ENCODE measurements at regions not wholly inside any gene's neighbourhood (a gene's known extent, or its start where the extent isn't known, plus 50 kb on each side); places are given as distances from the start of the nearest gene placed in this dataset.

DNA sequence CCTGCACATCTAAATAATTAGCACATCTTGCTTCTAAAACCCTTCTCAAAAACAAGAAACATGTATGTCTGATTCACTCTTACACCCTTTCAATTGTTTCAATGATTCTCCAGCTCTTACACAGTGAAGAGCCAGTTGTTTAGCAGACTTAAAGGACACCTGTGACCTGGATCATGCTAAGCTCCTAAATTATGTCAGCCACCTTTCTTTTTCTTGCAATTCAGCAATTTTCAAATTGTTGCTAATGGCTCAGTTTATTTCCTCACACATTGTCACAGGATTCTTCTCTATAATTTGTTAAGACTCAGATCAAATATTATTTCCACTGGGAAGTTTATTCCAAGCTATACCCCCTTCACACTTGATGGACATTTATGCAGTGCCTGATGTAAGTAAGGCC lies 413.2 kb downstream of the PLA2G4A start:
- DNase-seq: no peak

DNA sequence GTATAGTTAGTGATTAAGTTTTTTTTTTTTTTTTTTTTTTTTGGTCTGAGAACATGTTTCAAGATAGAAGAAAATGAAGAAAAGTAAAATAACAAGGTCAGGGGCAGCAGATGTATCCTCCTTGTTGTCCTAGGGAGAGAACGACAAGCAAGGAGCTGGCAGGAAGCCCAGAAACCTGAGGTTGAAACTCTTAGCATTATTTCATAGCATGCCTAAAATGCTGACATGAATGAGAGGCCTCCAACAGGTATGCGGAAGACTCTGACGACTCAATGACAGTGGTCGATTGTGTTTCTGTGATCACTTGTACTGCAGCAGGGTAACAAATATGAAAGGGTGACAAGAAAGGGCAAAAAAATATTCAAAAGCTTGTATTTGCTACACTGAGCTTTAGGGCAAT lies 415.9 kb downstream of the PLA2G4A start:
- DNase-seq: peak; percentile 65

DNA sequence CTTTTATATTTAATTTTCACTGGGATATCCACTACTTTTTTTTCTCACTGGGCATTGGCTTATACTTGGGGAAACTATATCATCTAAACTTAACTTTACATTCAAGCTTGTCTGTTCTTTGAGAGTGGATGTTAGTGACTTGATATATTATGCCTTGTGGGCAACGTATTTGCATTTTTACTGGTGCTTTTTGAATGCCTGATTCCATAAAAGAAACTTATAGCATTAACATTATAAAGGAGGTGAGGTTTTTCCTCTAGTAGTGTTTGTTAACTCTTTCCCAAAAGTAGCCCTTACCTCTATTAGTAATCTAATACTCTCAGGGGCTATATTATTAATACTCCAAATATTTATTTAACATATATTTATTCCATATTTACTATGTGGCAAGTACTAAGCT lies 416.5 kb downstream of the PLA2G4A start:
- DNase-seq: no peak

DNA sequence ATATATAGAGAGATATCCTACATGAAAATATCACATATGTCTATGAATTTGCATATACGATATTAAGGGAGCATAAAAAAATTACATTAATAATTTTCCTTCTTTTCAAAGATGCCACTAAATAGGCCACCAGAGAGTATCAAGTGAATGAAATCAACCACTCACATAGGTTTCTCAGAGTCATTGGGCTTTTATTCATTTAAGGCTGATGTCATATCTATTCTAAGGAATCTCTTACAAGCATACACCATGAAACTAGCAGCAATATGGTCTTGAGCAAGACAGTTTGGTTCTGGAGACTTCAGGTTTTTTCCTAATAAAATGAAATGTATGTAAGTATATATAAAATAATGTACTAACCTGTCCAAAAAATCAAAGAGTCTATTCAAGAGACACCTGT lies 420.4 kb downstream of the PLA2G4A start:
- no peak for DNase-seq

- DNase-seq: no peak
These were observed 424.2 kb downstream of the PLA2G4A start for GRCh38 chr1:187252923-187253322.

GRCh38 chr1:187257476-187257875 lies 428.7 kb downstream of the PLA2G4A start:
- DNase-seq: no peak

GRCh38 chr1:187261637-187262036 lies 432.9 kb downstream of the PLA2G4A start:
- DNase-seq: no peak

GRCh38 chr1:187262731-187263130 lies 434.0 kb downstream of the PLA2G4A start:
- no peak for DNase-seq

- DNase-seq: peak; percentile 74
These were observed 436.4 kb downstream of the PLA2G4A start for GRCh38 chr1:187264995-187265602.

- DNase-seq: no peak
These were observed 437.3 kb downstream of the PLA2G4A start for GRCh38 chr1:187266051-187266450.

- no peak for DNase-seq
These were observed 439.1 kb downstream of the PLA2G4A start for GRCh38 chr1:187267827-187268226.

DNA sequence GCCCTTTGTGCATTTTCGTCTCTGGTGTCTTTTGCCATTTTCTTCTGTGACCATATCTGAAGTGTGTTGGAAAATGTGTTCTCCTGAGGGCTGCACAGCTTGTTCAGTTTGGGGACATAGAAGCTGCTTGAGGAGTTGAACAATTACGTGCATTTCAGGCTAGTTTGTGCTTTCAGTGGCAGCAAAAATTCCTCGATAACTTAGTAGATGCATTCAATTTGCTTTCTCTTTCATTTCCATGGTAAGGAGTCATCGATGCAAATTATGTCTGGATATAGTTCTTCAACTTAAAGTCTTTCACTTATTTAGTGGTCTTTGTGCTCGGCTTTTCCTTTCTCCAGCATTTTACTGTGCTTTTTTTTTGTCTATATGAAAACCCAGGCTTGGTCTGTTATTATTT lies 441.5 kb downstream of the PLA2G4A start:
- DNase-seq: no peak

- DNase-seq: no peak
These were observed 446.6 kb downstream of the PLA2G4A start for GRCh38 chr1:187275346-187275745.

- no peak for DNase-seq
These were observed 447.3 kb downstream of the PLA2G4A start for GRCh38 chr1:187275985-187276575.

DNA sequence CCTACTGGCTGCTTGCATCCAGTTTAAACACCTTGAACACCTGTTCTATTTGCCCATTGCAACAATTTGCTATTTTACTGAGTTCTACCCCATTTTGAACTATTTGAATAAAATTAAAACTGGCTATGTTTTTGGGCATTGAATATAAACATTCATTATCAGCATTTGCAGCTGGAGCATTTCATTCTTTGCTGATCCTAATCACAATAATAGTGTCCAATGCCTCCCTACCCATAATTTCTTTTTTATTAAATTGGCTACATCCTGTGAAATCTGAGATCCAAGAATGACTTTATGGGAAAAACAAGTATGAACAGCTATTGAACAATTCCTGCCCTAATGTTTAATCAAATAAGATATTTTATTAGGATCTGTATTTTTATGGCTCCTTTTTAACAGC lies 447.9 kb downstream of the PLA2G4A start:
- no peak for DNase-seq

DNA sequence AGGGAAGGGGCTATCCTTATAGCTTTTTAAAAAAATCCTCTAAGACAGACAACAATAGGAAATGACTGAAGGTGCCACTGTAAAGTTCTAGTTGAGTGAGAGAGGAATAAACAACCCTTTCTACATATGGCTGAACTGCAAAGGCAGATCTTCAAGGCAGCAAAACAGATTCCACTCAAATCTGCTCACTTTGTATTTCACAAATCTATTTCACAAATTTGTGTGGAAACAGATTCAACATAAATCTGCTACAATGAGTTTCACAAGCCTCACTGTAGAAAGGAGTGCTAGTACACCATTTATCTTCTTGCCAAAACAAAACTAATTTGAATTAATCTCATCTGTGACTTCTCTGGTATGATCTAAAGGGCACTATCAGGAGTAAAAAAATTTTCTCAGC lies 451.3 kb downstream of the PLA2G4A start:
- DNase-seq: no peak

DNA sequence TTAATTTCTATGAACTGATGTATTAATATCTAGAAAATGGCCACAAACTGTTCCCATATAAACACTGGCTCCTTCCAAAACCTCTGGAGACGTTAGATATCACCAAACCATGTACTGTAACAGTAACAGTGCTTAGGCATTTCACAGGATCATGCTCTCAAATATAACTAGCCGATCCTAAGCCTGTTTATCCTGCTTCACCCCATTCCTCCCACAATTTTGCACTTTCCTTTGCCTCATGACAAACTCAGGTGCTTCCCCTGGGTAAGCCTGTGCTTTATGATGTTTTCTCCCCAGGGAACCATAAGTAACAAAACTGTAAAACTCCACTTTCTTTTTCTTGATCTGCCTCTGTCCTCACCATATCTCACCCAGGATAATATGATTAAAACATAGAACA lies 452.3 kb downstream of the PLA2G4A start:
- no peak for DNase-seq

DNA sequence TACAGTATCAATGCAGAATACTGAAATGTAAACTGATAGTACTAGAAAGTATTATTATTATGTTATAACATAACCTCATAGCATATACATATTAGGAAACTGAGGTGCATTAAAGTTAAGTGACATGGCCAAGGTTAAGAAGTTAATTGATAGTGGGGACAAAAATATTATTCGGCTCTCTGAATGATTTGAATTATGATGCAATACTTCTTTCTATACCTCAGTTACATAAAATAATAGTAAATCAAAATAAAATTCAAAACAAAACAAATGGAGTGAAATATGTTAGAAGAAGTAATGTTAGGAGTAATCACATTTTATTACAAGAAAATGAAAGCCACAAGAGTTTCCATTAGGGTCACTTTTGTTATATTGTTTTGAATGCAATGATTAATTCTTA lies 455.2 kb downstream of the PLA2G4A start:
- DNase-seq: no peak

DNA sequence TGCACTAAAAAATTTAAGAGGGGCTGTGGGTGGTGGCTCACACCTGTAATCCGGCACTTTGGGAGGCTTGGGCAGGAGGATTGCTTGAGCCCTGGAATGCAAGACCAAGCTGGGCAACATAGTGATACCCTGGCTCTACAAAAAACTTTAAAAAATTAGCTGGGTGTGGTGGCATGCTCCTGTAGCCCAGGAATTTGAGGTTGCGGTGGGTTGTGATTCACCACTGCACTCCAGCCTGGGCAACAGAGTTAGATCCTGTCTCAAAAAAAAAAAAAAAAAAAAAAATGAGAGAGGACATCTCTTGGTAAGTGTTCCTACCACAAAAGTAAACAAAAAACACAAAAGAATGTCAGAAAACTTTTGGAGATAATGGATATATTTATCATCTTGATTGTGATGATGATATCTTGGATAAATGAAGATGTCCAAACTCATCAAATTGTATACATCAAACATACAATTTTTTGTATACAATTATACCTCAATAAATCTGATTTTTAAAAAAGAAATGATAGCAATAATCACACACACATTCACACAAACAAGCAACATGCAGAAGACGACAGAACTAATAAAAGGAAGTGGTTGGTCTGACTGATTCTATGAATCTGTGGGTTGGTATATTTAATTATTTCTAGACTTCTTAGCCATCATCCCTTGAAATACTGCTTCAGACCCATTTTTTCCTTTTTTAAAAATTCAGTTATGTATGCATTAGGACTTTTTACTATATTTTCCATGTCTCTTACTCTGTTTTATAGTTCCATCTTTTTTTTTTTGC lies 465.9 kb downstream of the PLA2G4A start:
- DNase-seq: no peak

DNA sequence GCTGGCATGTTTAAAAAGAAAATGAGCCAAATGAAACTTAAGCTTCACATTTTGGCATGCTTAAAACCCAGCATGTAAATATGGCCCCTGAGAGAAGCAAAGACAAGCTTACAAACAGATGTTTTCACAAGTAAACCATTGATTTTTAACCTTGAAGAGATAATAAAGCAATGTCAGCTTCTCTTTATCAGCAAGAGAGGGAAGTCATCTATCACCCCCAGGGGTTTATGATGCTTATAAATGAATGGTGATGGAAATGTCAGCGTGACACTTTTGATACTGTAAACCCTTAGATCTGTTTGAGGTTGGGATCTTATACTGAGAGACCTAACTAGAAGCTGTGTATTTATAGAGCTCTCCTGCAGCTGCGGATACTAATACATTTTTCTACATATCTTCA lies 471.3 kb downstream of the PLA2G4A start:
- DNase-seq: no peak

- DNase-seq: no peak
These were observed 478.1 kb downstream of the PLA2G4A start for GRCh38 chr1:187306710-187307415.

- DNase-seq: no peak
These were observed 481.4 kb downstream of the PLA2G4A start for GRCh38 chr1:187310038-187310631.

DNA sequence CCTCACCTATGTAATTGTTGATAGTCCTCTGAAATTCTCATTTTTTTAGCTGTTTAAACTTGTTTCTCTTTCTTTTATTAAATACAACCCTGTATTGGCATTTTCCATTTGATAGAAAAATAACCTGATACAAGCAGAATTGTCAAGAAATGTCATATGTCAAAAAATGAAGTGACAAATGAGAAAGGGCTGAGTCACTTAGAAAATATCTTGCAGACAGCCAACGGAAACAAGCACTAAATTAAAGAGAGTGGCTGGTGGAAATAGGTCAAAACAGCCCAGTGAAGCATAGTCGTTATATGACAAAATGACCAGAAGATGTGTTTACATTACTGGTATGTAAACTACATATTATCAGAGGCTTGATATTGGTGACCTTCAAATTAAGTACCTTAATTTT lies 484.4 kb downstream of the PLA2G4A start:
- DNase-seq: no peak
